Lower lobe of right lung (tissue), 2 donors: ENCODE measurements at regions not wholly inside any gene's neighbourhood (a gene's known extent, or its start where the extent isn't known, plus 50 kb on each side); places are given as distances from the start of the nearest gene placed in this dataset.
A peak's percentile ranks its signal among the peaks of the same experiment; 100 is the strongest.

ENCODE experiments used
- ATAC-seq, 2 donors: fragments of 200-7000 bp; cut with Tn5 transposase; one replicate each; pipeline ENCODE4 v1.9.1; 2020 to 2022; ENCODE audit warnings: mild to moderate bottlenecking in 2 of 2, moderate library complexity in 2 of 2
- DNase-seq: peaks from one replicate; pipeline ENCODE4 v3.0.0-alpha.2; 2020
- H3K27ac ChIP-seq: fragments of 200-600 bp; one replicate; pipeline ENCODE4 v1.8.0; 2022
- H3K27me3 ChIP-seq: fragments of 200-600 bp; one replicate; pipeline ENCODE4 v1.8.0; 2022; ENCODE audit warnings: low read depth
- H3K36me3 ChIP-seq: fragments of 200-600 bp; one replicate; pipeline ENCODE4 v1.8.0; 2022; ENCODE audit warnings: mild to moderate bottlenecking
- H3K4me1 ChIP-seq: fragments of 200-600 bp; one replicate; pipeline ENCODE4 v1.8.0; 2022
- H3K4me3 ChIP-seq: fragments of 200-600 bp; one replicate; pipeline ENCODE4 v1.8.0; 2022; ENCODE audit warnings: mild to moderate bottlenecking
- H3K9me3 ChIP-seq: fragments of 200-600 bp; one replicate; pipeline ENCODE4 v1.8.0; 2022
- intact Hi-C: fragments of 100-400 bp; cut with DNase I; formaldehyde crosslinking; loops from one replicate; pipeline ENCODE4 v1.11.0; 2022
- TF ChIP-seq, protein P1 (sequence below): fragments of 200-600 bp; IDR thresholded peaks from one replicate; pipeline ENCODE4 v1.8.0; 2022; ENCODE audit warnings: antibody characterized with exemption, mild to moderate bottlenecking
- donor health status: DM: no; HTN: yes; CAD: no; lungs with severe emphysema.

DNA sequence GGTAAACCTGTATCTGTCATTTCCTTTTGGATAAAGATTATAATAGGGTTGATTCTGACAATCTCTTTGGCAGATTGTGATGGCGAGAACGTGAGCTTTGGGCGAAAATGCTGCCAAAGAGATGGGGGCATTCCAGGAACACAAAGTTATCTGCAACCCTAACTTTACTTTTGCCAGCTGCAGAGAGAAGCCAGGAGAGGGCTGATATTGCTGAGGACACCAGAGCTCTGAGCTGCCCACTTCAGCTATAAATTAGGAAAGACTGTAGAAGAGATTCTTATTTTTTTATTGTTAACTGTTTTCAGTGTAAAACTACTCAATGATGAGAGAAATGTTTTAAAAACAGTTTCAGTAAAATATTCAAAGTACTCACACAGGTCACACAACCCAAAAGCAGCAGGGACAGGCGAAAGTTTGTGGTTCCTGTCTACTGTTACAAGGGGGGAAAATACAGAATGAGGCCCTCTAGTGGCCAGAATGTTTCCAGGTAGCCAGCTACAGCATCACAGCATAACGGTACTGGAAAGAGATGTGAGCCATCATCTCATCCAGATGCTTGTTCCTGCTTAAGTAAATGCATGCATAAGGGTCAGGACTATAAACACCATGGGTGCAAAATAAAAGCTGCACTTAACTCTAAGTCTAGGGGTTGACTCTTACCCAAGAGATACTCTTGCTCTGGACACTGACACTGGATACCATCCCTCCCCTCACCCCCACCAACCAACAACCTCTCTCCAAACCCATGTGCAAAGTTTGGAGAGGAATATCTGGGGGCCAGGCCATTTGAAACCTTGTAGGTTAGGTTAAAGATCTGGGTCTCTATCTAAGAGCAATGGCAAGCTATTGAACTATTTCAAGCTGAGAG, 498.4 kb downstream of the RMST start:
- intact Hi-C loops, result no loop called here
- ATAC-seq (peak; percentile 49 to 79), DNase-seq (no peak)
- no peak overlapping the region for H3K27ac ChIP-seq
- TF ChIP-seq, protein P1, sequence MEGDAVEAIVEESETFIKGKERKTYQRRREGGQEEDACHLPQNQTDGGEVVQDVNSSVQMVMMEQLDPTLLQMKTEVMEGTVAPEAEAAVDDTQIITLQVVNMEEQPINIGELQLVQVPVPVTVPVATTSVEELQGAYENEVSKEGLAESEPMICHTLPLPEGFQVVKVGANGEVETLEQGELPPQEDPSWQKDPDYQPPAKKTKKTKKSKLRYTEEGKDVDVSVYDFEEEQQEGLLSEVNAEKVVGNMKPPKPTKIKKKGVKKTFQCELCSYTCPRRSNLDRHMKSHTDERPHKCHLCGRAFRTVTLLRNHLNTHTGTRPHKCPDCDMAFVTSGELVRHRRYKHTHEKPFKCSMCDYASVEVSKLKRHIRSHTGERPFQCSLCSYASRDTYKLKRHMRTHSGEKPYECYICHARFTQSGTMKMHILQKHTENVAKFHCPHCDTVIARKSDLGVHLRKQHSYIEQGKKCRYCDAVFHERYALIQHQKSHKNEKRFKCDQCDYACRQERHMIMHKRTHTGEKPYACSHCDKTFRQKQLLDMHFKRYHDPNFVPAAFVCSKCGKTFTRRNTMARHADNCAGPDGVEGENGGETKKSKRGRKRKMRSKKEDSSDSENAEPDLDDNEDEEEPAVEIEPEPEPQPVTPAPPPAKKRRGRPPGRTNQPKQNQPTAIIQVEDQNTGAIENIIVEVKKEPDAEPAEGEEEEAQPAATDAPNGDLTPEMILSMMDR, result peak; percentile 59
- no peak overlapping the region for H3K4me3 ChIP-seq
- H3K27me3 ChIP-seq, result peaks cover 1% of the 10 kb centered on the region
- H3K36me3 ChIP-seq, result no peaks in the 10 kb centered on the region
- H3K4me1 ChIP-seq, result no peaks in the 10 kb centered on the region
- H3K9me3 ChIP-seq, result peaks cover 13% of the 10 kb centered on the region

GRCh38 chr12:97967831-97968230, 505.2 kb downstream of the RMST start:
- no peak for ATAC-seq

GRCh38 chr12:97968641-97969197, 506.1 kb downstream of the RMST start:
- no peak overlapping the region for H3K27ac ChIP-seq
- H3K36me3 ChIP-seq, result no peaks in the 10 kb centered on the region
- no peak overlapping the region for H3K4me3 ChIP-seq
- no peak for ATAC-seq
- DNase-seq, result no peak
- H3K4me1 ChIP-seq, result no peaks in the 10 kb centered on the region
- H3K27me3 ChIP-seq, result no peaks in the 10 kb centered on the region
- no peaks in the 10 kb centered on the region for H3K9me3 ChIP-seq
- intact Hi-C loops, result no loop called here
- TF ChIP-seq, protein P1, result no peak

More at GRCh38 chr12:97967831-97968230, 505.2 kb downstream of the RMST start:
- no peaks in the 10 kb centered on the region for H3K4me1 ChIP-seq
- intact Hi-C loops, result no loop called here
- no peaks in the 10 kb centered on the region for H3K27me3 ChIP-seq
- no peak for DNase-seq
- no peaks in the 10 kb centered on the region for H3K9me3 ChIP-seq
- no peak overlapping the region for H3K27ac ChIP-seq
- no peak overlapping the region for H3K4me3 ChIP-seq
- H3K36me3 ChIP-seq, result no peaks in the 10 kb centered on the region
- TF ChIP-seq, protein P1, result no peak

GRCh38 chr12:97977870-97978405, 515.3 kb downstream of the RMST start:
- Histone ChIP-seq H3K36me3 (no peaks in the 10 kb centered on the region), H3K9me3 (peaks cover 7% of the 10 kb centered on the region), H3K4me3 (no peak overlapping the region), H3K4me1 (no peaks in the 10 kb centered on the region), H3K27me3 (no peaks in the 10 kb centered on the region), H3K27ac (no peak overlapping the region)
- intact Hi-C loops, result no loop called here
- DNase-seq, result no peak
- TF ChIP-seq, protein P1, result no peak
- ATAC-seq, result no peak

- intact Hi-C loops, result no loop called here
Observed at GRCh38 chr12:97982684-97983083, 520.1 kb downstream of the RMST start.

More at GRCh38 chr12:97982684-97983083, 520.1 kb downstream of the RMST start:
- TF ChIP-seq, protein P1, result no peak
- Histone ChIP-seq H3K27ac (no peak overlapping the region), H3K27me3 (no peaks in the 10 kb centered on the region), H3K4me1 (no peaks in the 10 kb centered on the region), H3K4me3 (no peak overlapping the region), H3K9me3 (peaks cover 7% of the 10 kb centered on the region), H3K36me3 (no peaks in the 10 kb centered on the region)
- ATAC-seq (no peak), DNase-seq (no peak)
